Sigmoid colon (tissue), 4 donors: ENCODE measurements at regions not wholly inside any gene's neighbourhood (a gene's known extent, or its start where the extent isn't known, plus 50 kb on each side); places are given as distances from the start of the nearest gene placed in this dataset.

Experiments used
- EP300 ChIP-seq, 4 donors: sonication (generic); formaldehyde crosslinking; IDR thresholded peaks; one replicate each; pipeline ENCODE4 v1.6.1; 2017; ENCODE audit warnings: antibody characterized with exemption in 4 of 4
- POLR2A ChIP-seq, 2 donors: fragments of 450-650 bp; IDR thresholded peaks; one replicate each; pipeline ENCODE4 v1.6.1; 2016; ENCODE audit warnings: antibody characterized with exemption in 2 of 2, mild to moderate bottlenecking in 2 of 2, moderate library complexity in 2 of 2
- POLR2AphosphoS5 ChIP-seq, 4 donors: sonication (generic); formaldehyde crosslinking; IDR thresholded peaks; one replicate each; pipeline ENCODE4 v1.6.1; 2017; ENCODE audit warnings: antibody characterized with exemption in 4 of 4
- TF ChIP-seq, protein P1 (sequence below), 4 experiments: fragments of 450-650 bp in 3 of 4; fragments of 200-600 bp in 1 of 4; IDR thresholded peaks; one replicate each; pipeline ENCODE4 v1.5.1; 2016 to 2019; ENCODE audit warnings: antibody characterized with exemption in 4 of 4, mild to moderate bottlenecking in 3 of 4, moderate library complexity in 2 of 4

DNA sequence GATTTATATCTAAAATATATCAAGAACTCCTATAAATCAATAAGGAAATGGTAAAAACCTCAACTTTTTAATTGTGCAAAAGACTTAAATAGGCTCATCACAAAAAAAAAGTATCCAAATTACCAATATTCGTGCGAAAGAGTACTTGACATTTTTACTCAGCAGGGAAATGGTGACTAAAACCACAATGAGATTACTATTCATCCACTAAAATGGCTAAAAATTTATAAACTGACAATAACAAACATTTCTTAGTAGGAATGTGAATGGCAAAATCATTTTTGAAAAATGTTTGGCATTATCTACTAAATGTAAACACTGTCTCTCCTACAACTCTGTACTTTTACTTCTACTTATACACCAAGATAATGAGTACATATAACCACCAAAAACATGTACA is 184.8 kb upstream of the RND3 start:
- TF ChIP-seq, protein P1, sequence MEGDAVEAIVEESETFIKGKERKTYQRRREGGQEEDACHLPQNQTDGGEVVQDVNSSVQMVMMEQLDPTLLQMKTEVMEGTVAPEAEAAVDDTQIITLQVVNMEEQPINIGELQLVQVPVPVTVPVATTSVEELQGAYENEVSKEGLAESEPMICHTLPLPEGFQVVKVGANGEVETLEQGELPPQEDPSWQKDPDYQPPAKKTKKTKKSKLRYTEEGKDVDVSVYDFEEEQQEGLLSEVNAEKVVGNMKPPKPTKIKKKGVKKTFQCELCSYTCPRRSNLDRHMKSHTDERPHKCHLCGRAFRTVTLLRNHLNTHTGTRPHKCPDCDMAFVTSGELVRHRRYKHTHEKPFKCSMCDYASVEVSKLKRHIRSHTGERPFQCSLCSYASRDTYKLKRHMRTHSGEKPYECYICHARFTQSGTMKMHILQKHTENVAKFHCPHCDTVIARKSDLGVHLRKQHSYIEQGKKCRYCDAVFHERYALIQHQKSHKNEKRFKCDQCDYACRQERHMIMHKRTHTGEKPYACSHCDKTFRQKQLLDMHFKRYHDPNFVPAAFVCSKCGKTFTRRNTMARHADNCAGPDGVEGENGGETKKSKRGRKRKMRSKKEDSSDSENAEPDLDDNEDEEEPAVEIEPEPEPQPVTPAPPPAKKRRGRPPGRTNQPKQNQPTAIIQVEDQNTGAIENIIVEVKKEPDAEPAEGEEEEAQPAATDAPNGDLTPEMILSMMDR (IDR thresholded peaks at IDR 0.05) = no peak
- no peak for TF ChIP-seq POLR2AphosphoS5 (IDR thresholded peaks at IDR 0.05)
- TF ChIP-seq POLR2A (IDR thresholded peaks at IDR 0.05) = no peak
- no peak for TF ChIP-seq EP300 (IDR thresholded peaks at IDR 0.05)
